NB4 (cell line): ENCODE measurements at regions not wholly inside any gene's neighbourhood (a gene's known extent, or its start where the extent isn't known, plus 50 kb on each side); places are given as distances from the start of the nearest gene placed in this dataset.

ENCODE experiments used
- POLR2A ChIP-seq: IDR thresholded peaks from 2 replicates; pipeline ENCODE4 v1.6.1; 2011; ENCODE audit warnings: mild to moderate bottlenecking; ENCODE audit not compliant: insufficient read length; ENCODE audit errors: extremely low read depth
- TF ChIP-seq, protein P1 (sequence below): IDR thresholded peaks from one replicate; pipeline ENCODE4 v1.5.1; 2012; ENCODE audit warnings: low read depth, low read length
- TF ChIP-seq, protein P2 (sequence below): IDR thresholded peaks from 2 replicates; pipeline ENCODE4 v1.6.1; 2011; ENCODE audit warnings: low read depth, low read length

DNA sequence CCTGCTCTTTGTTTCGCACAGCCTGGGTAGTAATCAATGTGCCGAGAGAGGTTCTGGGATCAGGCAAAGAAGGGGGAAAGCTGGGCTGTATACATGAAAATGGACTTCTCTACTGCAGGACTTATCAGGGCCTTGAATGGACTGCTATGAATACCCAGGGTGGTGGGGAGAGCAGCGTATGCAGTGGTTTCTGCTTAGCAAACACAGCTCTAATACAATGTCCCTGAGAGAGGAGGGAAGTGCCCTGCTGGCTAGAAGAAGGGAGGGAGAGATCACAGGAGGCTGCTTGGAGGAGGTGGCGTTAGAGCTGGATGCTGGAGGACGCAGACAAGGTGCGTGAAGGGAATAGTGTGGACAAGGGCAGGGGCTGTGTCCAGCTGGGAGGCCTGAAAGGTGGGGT lies 116.1 kb downstream of the PTPRS start:
- TF ChIP-seq, protein P1, sequence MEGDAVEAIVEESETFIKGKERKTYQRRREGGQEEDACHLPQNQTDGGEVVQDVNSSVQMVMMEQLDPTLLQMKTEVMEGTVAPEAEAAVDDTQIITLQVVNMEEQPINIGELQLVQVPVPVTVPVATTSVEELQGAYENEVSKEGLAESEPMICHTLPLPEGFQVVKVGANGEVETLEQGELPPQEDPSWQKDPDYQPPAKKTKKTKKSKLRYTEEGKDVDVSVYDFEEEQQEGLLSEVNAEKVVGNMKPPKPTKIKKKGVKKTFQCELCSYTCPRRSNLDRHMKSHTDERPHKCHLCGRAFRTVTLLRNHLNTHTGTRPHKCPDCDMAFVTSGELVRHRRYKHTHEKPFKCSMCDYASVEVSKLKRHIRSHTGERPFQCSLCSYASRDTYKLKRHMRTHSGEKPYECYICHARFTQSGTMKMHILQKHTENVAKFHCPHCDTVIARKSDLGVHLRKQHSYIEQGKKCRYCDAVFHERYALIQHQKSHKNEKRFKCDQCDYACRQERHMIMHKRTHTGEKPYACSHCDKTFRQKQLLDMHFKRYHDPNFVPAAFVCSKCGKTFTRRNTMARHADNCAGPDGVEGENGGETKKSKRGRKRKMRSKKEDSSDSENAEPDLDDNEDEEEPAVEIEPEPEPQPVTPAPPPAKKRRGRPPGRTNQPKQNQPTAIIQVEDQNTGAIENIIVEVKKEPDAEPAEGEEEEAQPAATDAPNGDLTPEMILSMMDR = no peak
- TF ChIP-seq, protein P2, sequence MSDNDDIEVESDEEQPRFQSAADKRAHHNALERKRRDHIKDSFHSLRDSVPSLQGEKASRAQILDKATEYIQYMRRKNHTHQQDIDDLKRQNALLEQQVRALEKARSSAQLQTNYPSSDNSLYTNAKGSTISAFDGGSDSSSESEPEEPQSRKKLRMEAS = no peak
- TF ChIP-seq POLR2A = no peak
